GM13977 (cell line): ENCODE measurements at regions not wholly inside any gene's neighbourhood (a gene's known extent, or its start where the extent isn't known, plus 50 kb on each side); places are given as distances from the start of the nearest gene placed in this dataset.
A peak's percentile ranks its signal among the peaks of the same experiment; 100 is the strongest.

Source experiments
- DNase-seq: peaks from one replicate; pipeline ENCODE4 v3.0.0; 2012; ENCODE audit warnings: low spot score
- CTCF ChIP-seq: IDR thresholded peaks from 2 replicates; pipeline ENCODE4 v1.5.1; 2012; ENCODE audit warnings: mild to moderate bottlenecking, control low read depth; ENCODE audit not compliant: insufficient read depth; ENCODE audit errors: extremely low read depth, missing control alignments
- in situ Hi-C: fragments of 300-500 bp; cut with MboI; formaldehyde crosslinking; loops from one replicate; pipeline ENCODE4 v1.12.0; 2022; ENCODE audit warnings: low sequenced_read_pairs, low pct_unique_long_range_greater_than_20kb, mixed read lengths, inconsistent platforms; ENCODE audit not compliant: unreplicated experiment

- no peak for DNase-seq
- no peak for TF ChIP-seq CTCF
- in situ Hi-C loops = no loop called here
Observed at GRCh38 chr2:204177251-204177976, 240.9 kb downstream of the ICOS start.

GRCh38 chr2:204177977-204178522 is 241.5 kb downstream of the ICOS start:
- peak; percentile 64 for TF ChIP-seq CTCF
- DNase-seq = peak; percentile 30
- in situ Hi-C loops = no loop called here

DNA sequence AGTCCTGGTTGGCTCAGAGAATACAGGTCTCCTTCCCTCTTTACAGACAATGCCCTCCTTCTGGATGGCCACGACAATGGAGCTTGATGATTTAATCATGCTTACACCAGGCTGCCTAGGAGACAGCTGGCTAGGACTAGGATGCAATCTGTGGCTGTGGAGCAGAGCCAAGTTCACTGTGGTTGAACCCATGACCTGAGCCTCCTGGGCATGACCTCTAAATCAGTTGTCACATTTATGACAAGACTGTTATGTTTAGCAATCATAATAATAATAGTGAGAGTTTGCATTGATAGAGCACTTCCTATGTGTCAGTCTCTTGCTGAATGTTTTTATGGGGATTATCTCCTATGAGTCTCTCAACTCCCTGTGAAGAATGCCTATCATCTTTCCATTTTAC is 244.1 kb downstream of the ICOS start:
- in situ Hi-C loops = no loop called here
- no peak for TF ChIP-seq CTCF
- no peak for DNase-seq

DNA sequence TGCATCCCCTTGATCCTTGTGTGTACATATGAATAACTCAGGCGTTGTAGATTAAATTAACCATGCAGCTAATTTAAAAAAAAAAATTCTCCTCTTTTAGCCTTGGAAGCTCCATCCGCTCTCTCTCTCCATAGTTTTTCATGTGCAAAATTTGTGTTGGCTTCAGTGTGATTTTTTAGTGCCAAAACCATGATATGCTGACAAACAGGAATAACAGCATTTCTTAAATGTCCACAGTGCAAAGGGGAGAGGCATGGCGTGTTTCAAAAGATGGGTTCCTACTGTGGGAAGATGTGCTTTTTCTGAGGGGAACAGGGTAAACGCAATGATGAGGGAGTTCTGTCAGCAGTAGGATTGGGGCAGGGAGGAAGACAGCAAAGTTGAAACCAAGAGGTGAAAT is 247.0 kb downstream of the ICOS start:
- TF ChIP-seq CTCF = no peak
- in situ Hi-C loops = no loop called here
- DNase-seq = no peak

DNA sequence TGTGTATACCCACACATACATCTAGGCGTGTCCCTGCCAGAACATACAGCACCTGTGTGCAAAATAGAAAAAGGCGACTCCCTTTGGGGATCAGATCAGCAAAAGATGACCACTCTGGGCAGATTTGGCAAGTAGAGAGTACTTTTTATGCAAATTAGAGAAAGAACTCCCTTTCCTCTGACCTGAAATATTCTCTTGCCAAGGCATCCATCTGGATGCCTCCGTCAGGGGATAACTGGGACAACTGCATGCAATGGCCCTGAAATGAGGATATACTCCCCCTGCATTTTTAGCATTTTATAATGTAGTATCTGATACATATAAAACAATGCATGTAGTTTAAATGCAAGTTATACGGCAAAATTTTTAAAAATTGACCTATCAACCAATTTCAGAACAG is 247.7 kb downstream of the ICOS start:
- in situ Hi-C loops = no loop called here
- TF ChIP-seq CTCF = no peak
- DNase-seq = no peak

DNA sequence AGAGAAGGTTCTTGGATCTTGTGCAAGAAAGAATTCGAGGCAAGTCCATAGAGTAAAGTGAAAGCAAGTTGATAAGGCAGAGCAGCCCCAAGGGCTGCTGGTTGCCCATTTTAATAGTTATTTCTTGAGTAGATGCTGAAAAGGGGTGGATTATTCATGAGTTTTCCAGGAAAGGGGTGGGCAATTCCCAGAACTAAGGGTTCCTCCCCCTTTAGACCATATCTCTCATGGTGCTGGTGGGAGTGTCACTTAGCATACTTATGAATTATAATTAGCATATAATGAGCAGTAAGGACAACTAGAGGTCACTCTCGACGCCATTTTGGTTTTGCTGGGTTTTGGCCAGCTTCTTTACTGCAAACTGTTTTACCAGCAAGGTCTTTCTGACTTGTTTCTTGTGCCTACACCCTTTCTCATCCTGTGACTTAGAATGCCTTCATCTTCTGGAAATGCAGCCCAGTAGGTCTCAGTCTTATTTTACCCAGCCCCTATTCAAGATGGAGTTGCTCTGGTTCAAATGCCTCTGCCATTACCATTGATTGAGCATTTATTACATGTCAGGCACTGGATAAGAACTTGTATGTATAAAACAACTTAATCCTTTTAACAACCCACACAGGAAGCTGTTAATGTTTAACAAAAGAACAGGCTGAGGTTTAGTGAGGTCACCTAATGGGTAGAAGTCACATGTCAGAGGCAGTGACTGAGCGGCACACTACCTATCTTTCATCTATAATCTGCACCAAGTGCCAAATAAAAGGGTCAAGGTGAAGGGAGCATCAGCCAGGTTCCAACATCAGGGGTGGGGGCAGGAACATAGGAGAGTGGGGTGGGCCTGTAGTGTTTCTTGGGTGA is 250.9 kb downstream of the ICOS start:
- no peak for DNase-seq
- TF ChIP-seq CTCF = no peak
- in situ Hi-C loops = no loop called here
